Stimulated activated CD4-positive, alpha-beta T cell treated with anti-CD3 and anti-CD28 coated beads, Interleukin-12 subunit alpha, Interleukin-12 subunit beta, amount 100 ng/mL, for 24 hours (primary cell): ENCODE measurements at regions not wholly inside any gene's neighbourhood (a gene's known extent, or its start where the extent isn't known, plus 50 kb on each side); places are given as distances from the start of the nearest gene placed in this dataset.

ENCODE experiments used
- DNase-seq, 2 experiments: peaks; one replicate each; pipeline ENCODE4 v3.0.0-alpha.2; 2020; ENCODE audit warnings: low read depth in 2 of 2

GRCh38 chr4:189255636-189256035, 685.0 kb upstream of the FRG1 start:
- no peak for DNase-seq

- DNase-seq = no peak
Observed at GRCh38 chr4:189261475-189261874, 679.2 kb upstream of the FRG1 start.

GRCh38 chr4:189265515-189265914, 675.2 kb upstream of the FRG1 start:
- DNase-seq = no peak

- DNase-seq = no peak
Observed at GRCh38 chr4:189267312-189267965, 673.2 kb upstream of the FRG1 start.

- DNase-seq = no peak
Observed at GRCh38 chr4:189278597-189279165, 662.0 kb upstream of the FRG1 start.

GRCh38 chr4:189279188-189279587, 661.5 kb upstream of the FRG1 start:
- DNase-seq = no peak

- no peak for DNase-seq
Observed at GRCh38 chr4:189285377-189285776, 655.3 kb upstream of the FRG1 start.

GRCh38 chr4:189291939-189292338, 648.7 kb upstream of the FRG1 start:
- DNase-seq = no peak

- DNase-seq = no peak
Observed at GRCh38 chr4:189293459-189293858, 647.2 kb upstream of the FRG1 start.

- DNase-seq = no peak
Observed at GRCh38 chr4:189294574-189294973, 646.1 kb upstream of the FRG1 start.

- no peak for DNase-seq
Observed at GRCh38 chr4:189299706-189300105, 641.0 kb upstream of the FRG1 start.

GRCh38 chr4:189301692-189302091, 639.0 kb upstream of the FRG1 start:
- DNase-seq = no peak

GRCh38 chr4:189302719-189303118, 638.0 kb upstream of the FRG1 start:
- no peak for DNase-seq

- no peak for DNase-seq
Observed at GRCh38 chr4:189304167-189304566, 636.5 kb upstream of the FRG1 start.

GRCh38 chr4:189304809-189305208, 635.9 kb upstream of the FRG1 start:
- no peak for DNase-seq

- no peak for DNase-seq
Observed at GRCh38 chr4:189305500-189305899, 635.2 kb upstream of the FRG1 start.

GRCh38 chr4:189311251-189311650, 629.4 kb upstream of the FRG1 start:
- no peak for DNase-seq

- DNase-seq = no peak
Observed at GRCh38 chr4:189313064-189313463, 627.6 kb upstream of the FRG1 start.

- DNase-seq = no peak
Observed at GRCh38 chr4:189313861-189314513, 626.7 kb upstream of the FRG1 start.

- DNase-seq = no peak
Observed at GRCh38 chr4:189322426-189322825, 618.2 kb upstream of the FRG1 start.

- DNase-seq = no peak
Observed at GRCh38 chr4:189341881-189342280, 598.8 kb upstream of the FRG1 start.

GRCh38 chr4:189355590-189355989, 585.1 kb upstream of the FRG1 start:
- no peak for DNase-seq

- no peak for DNase-seq
Observed at GRCh38 chr4:189362364-189362763, 578.3 kb upstream of the FRG1 start.
